ENCODE measurements at regions not wholly inside any gene's neighbourhood (a gene's known extent, or its start where the extent isn't known, plus 50 kb on each side); places are given as distances from the start of the nearest gene placed in this dataset.

DNA sequence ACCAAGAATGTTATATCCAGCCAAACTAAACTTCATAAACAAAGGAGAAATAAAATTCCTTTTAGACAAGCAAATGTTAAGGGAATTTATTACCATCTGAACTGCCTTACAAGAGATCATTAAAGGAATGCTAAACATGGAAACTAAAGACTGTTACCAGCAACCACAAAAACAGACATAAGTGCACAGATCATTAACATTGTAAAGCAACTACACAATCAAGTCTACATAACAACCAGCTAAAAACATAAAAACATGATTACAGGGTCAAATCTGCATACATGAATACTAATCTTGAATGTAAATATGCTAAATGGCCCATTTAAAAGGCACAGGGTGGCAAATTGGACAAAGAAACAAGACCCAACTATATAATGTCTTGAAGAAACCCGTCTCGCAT is 211.0 kb upstream of the PBX1 start:
- DNase-seq (ENCODE audit: low spot score in 2 of 2), result no peak
- no peak overlapping the region for H3K4me3 ChIP-seq
- no peak for TF ChIP-seq POLR2AphosphoS5 (IDR thresholded peaks at IDR 0.05)
- TF ChIP-seq POLR2A (IDR thresholded peaks at IDR 0.05), result no peak
- no peak for TF ChIP-seq CTCF (IDR thresholded peaks at IDR 0.05)
- peaks cover 19 to 25% of the 10 kb centered on the region in 2 donors for H3K9me3 ChIP-seq
- no peaks in the 10 kb centered on the region for H3K27me3 ChIP-seq
- H3K4me1 ChIP-seq, result no peaks in the 10 kb centered on the region
- H3K36me3 ChIP-seq, result no peaks in the 10 kb centered on the region
- no peak overlapping the region for H3K27ac ChIP-seq
- intact Hi-C loops (cut with DNase I; ENCODE audit: low total_unique reads), result no loop called here

DNA sequence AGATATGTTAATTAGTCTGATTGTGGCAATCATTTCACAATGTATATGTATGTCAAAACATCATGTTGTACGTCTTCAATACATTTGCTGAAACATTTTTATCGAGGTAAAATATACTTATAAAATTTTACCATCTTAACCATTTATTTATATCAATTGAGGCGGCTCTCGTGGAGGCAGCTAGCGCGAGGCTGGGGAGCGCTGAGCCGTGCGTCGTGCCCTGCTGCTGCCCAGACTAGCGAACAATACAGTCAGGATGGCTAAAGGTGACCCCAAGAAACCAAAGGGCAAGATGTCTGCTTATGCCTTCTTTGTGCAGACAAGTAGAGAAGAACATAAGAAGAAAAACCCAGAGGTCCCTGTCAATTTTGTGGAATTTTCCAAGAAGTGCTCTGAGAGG is 202.5 kb upstream of the PBX1 start:
- Histone ChIP-seq H3K36me3 (no peaks in the 10 kb centered on the region), H3K27me3 (no peaks in the 10 kb centered on the region), H3K9me3 (no peaks in the 10 kb centered on the region), H3K27ac (no peak overlapping the region), H3K4me1 (no peaks in the 10 kb centered on the region), H3K4me3 (no peak overlapping the region)
- DNase-seq (ENCODE audit: low spot score in 2 of 2), result no peak
- TF ChIP-seq CTCF (IDR thresholded peaks at IDR 0.05) (no peak), POLR2A (IDR thresholded peaks at IDR 0.05) (no peak), POLR2AphosphoS5 (IDR thresholded peaks at IDR 0.05) (no peak)
- intact Hi-C loops (cut with DNase I; ENCODE audit: low total_unique reads), result no loop called here

DNA sequence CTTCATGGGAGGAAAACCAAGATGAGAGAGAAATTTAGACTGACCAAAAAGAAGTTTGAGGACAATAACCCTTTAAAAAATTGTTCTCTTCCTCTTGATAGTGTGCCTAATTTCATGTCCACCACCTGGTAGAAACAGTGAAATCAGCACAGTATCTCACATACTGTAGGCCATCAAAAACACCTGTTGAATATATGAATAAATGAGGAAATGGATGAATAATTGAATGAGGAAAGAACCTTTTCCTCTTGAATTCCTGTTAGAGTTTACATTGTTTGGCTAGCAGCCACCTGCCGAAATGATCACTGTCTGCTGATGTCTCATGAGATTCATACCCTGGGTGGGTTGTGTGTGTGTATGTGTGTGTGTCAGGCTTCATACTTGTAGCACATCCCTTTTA is 198.7 kb upstream of the PBX1 start:
- H3K27me3 ChIP-seq, result no peaks in the 10 kb centered on the region
- H3K4me1 ChIP-seq, result no peaks in the 10 kb centered on the region
- TF ChIP-seq CTCF (IDR thresholded peaks at IDR 0.05) (no peak), POLR2AphosphoS5 (IDR thresholded peaks at IDR 0.05) (no peak)
- H3K4me3 ChIP-seq, result no peak overlapping the region
- H3K36me3 ChIP-seq, result no peaks in the 10 kb centered on the region
- intact Hi-C loops (cut with DNase I; ENCODE audit: low total_unique reads), result no loop called here
- peaks cover 0 to under 1% of the 10 kb centered on the region in 2 donors for H3K9me3 ChIP-seq
- H3K27ac ChIP-seq, result no peak overlapping the region
- no peak for DNase-seq (ENCODE audit: low spot score in 2 of 2)

GRCh38 chr1:164361927-164362326 is 197.1 kb upstream of the PBX1 start:
- H3K4me3 ChIP-seq, result no peak overlapping the region
- no peak for DNase-seq (ENCODE audit: low spot score in 2 of 2)
- H3K9me3 ChIP-seq, result peaks cover 12 to 15% of the 10 kb centered on the region in 2 donors
- H3K4me1 ChIP-seq, result no peaks in the 10 kb centered on the region
- no peak overlapping the region for H3K27ac ChIP-seq
- no peaks in the 10 kb centered on the region for H3K27me3 ChIP-seq
- TF ChIP-seq POLR2AphosphoS5 (IDR thresholded peaks at IDR 0.05), result no peak
- no peak for TF ChIP-seq CTCF (IDR thresholded peaks at IDR 0.05)
- TF ChIP-seq POLR2A (IDR thresholded peaks at IDR 0.05), result no peak
- no peaks in the 10 kb centered on the region for H3K36me3 ChIP-seq
- intact Hi-C loops (cut with DNase I; ENCODE audit: low total_unique reads), result no loop called here

DNA sequence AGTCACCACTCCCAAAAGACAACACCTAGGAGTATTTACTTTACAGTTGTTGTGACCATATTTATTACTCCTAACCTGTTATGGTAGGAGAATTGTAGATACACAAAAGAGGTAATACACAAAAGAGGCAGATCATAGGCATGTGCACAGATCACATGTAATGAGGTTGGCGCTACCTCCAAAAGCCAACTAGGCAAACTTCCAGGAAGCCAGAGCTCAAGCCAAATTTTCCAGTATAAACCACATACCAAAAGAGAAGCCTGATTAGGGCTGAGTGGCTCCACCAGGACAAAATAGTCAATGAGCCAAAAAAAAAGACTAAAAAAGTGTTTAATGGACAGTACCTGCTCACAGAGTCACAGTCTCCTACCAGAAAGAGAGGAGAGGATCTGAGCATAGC is 195.0 kb upstream of the PBX1 start:
- peaks cover 14 to 15% of the 10 kb centered on the region in 2 donors for H3K9me3 ChIP-seq
- H3K36me3 ChIP-seq, result no peaks in the 10 kb centered on the region
- intact Hi-C loops (cut with DNase I; ENCODE audit: low total_unique reads), result no loop called here
- no peaks in the 10 kb centered on the region for H3K4me1 ChIP-seq
- H3K27me3 ChIP-seq, result no peaks in the 10 kb centered on the region
- DNase-seq (ENCODE audit: low spot score in 2 of 2), result no peak
- TF ChIP-seq POLR2AphosphoS5 (IDR thresholded peaks at IDR 0.05) (no peak), POLR2A (IDR thresholded peaks at IDR 0.05) (no peak), CTCF (IDR thresholded peaks at IDR 0.05) (no peak)
- H3K4me3 ChIP-seq, result no peak overlapping the region
- no peak overlapping the region for H3K27ac ChIP-seq
